ENCODE measurements at regions not wholly inside any gene's neighbourhood (a gene's known extent, or its start where the extent isn't known, plus 50 kb on each side); places are given as distances from the start of the nearest gene placed in this dataset.

- TF ChIP-seq CTCF (IDR thresholded peaks at IDR 0.05), result no peak
- TF ChIP-seq POLR2A (IDR thresholded peaks at IDR 0.05), result no peak
Measured at GRCh38 chr3:67073812-67074211, 75.7 kb downstream of the KBTBD8 start.

Data from breast epithelium (tissue), 3 donors.